Esophagus squamous epithelium (tissue), 4 donors: ENCODE measurements at regions not wholly inside any gene's neighbourhood (a gene's known extent, or its start where the extent isn't known, plus 50 kb on each side); places are given as distances from the start of the nearest gene placed in this dataset.

Experiments used
- POLR2A ChIP-seq, 4 donors: fragments of 450-650 bp; IDR thresholded peaks; one replicate each; pipeline ENCODE4 v1.6.1; 2017; ENCODE audit warnings: antibody characterized with exemption in 4 of 4, mild to moderate bottlenecking in 4 of 4, moderate library complexity in 3 of 4
- TF ChIP-seq, protein P1 (sequence below), 6 experiments: fragments of 450-650 bp in 4 of 6; fragments of 200-600 bp in 2 of 6; sonication (generic) in 2 of 6; IDR thresholded peaks; one replicate each; pipeline ENCODE4 v1.5.1; 2016 to 2019; ENCODE audit warnings: antibody characterized with exemption in 6 of 6, mild to moderate bottlenecking in 4 of 6, moderate library complexity in 4 of 6

DNA sequence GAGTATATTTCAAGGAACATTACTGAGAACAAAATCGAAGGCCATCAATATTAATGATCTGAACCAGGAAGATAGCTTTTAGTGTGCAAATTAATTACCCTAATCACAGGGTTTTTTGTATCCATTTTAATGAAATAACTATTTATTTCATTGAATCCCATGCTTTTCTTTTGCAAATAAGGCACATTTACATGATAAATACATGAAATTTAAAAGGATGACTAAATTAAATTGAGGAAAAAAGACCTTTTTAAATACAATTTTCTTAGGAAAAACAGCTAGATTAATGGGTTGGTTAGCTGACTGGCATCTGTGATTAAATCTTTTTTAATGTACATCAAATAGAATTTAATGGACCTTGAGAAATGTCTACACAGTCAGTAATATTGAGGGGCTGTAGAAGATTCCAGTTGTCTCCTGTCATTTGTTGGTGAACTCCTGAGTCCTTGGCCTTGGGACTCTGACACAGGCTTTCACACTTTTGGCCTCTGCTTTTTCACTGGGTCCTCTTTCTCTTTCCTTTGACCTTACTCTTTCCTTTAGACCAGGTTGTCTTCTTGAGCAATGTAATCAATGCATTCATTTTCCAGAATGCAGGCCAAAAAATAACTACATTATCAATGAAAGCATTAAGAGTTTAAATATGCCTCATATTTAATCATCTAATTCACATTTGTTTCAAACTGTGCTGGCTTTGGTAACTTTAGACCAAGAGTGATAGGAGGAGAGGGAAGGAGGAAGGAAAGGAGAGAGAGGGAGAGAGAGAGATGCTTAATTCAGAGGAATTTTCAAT, 511.5 kb downstream of the ZNF608 start:
- TF ChIP-seq, protein P1, sequence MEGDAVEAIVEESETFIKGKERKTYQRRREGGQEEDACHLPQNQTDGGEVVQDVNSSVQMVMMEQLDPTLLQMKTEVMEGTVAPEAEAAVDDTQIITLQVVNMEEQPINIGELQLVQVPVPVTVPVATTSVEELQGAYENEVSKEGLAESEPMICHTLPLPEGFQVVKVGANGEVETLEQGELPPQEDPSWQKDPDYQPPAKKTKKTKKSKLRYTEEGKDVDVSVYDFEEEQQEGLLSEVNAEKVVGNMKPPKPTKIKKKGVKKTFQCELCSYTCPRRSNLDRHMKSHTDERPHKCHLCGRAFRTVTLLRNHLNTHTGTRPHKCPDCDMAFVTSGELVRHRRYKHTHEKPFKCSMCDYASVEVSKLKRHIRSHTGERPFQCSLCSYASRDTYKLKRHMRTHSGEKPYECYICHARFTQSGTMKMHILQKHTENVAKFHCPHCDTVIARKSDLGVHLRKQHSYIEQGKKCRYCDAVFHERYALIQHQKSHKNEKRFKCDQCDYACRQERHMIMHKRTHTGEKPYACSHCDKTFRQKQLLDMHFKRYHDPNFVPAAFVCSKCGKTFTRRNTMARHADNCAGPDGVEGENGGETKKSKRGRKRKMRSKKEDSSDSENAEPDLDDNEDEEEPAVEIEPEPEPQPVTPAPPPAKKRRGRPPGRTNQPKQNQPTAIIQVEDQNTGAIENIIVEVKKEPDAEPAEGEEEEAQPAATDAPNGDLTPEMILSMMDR (IDR thresholded peaks at IDR 0.05) = no peak
- no peak for TF ChIP-seq POLR2A (IDR thresholded peaks at IDR 0.05)
